Esophagus muscularis mucosa (tissue), 4 donors: ENCODE measurements at regions not wholly inside any gene's neighbourhood (a gene's known extent, or its start where the extent isn't known, plus 50 kb on each side); places are given as distances from the start of the nearest gene placed in this dataset.

ENCODE experiments used
- DNase-seq: peaks from one replicate; pipeline ENCODE4 v3.0.0-alpha.2; 2017; ENCODE audit errors: extremely low spot score
- H3K27ac ChIP-seq, 4 donors: fragments of 200-600 bp; sonication (generic); replicated peaks in 1 of 4; 1 replicate in 3 of 4; 2 replicates in 1 of 4; pipeline ENCODE4 v1.5.1; 2016 to 2019; ENCODE audit warnings: mild to moderate bottlenecking in 1 of 4
- H3K27me3 ChIP-seq, 4 donors: fragments of 200-600 bp; sonication (generic); one replicate each; pipeline versions ENCODE4 v1.5.1 to v1.6.0; 2016 to 2019
- H3K36me3 ChIP-seq, 4 donors: fragments of 200-600 bp; sonication (generic); one replicate each; pipeline ENCODE4 v1.5.1; 2016 to 2019
- H3K4me1 ChIP-seq, 4 donors: fragments of 200-600 bp; sonication (generic); one replicate each; pipeline ENCODE4 v1.5.1; 2016 to 2019
- H3K4me3 ChIP-seq, 4 donors: fragments of 200-600 bp; sonication (generic); 1 replicate in 2 of 4; 2 replicates in 2 of 4; pipeline ENCODE4 v1.5.1; 2016 to 2019; ENCODE audit warnings: mild to moderate bottlenecking in 4 of 4, moderate library complexity in 1 of 4
- H3K9me3 ChIP-seq, 4 donors: fragments of 200-600 bp; sonication (generic); 1 replicate in 3 of 4; 2 replicates in 1 of 4; pipeline ENCODE4 v1.5.1; 2016 to 2019
- CTCF ChIP-seq, 3 experiments: fragments of 200-600 bp in 2 of 3; fragments of 450-650 bp in 1 of 3; sonication (generic) in 2 of 3; IDR thresholded peaks; one replicate each; pipeline ENCODE4 v1.5.1; 2017 to 2019; ENCODE audit warnings: antibody characterized with exemption in 3 of 3, mild to moderate bottlenecking in 2 of 3, moderate library complexity in 1 of 3
- EP300 ChIP-seq: sonication (generic); formaldehyde crosslinking; IDR thresholded peaks from one replicate; pipeline ENCODE4 v1.6.1; 2017; ENCODE audit warnings: antibody characterized with exemption
- POLR2A ChIP-seq: fragments of 450-650 bp; IDR thresholded peaks from one replicate; pipeline ENCODE4 v1.6.1; 2017; ENCODE audit warnings: antibody characterized with exemption, moderate library complexity, mild to moderate bottlenecking, low read depth
- POLR2AphosphoS5 ChIP-seq, 2 donors: sonication (generic); formaldehyde crosslinking; IDR thresholded peaks; one replicate each; pipeline ENCODE4 v1.6.1; 2017; ENCODE audit warnings: antibody characterized with exemption in 2 of 2
- WGBS: methylation state at CpG from one replicate; pipeline ENCODE4 v1.1.5; 2018; 5-methylcytosine and 5-hydroxymethylcytosine counted together
- intact Hi-C: fragments of 100-400 bp; cut with DNase I; formaldehyde crosslinking; loops from one replicate; pipeline ENCODE4 v1.15.1; 2023

GRCh38 chr12:29930503-29930902 is 146.8 kb upstream of the TMTC1 start:
- DNase-seq, result no peak
- Histone ChIP-seq H3K4me1 (no peaks in the 10 kb centered on the region), H3K4me3 (no peak overlapping the region), H3K27ac (no peak overlapping the region), H3K27me3 (no peaks in the 10 kb centered on the region), H3K9me3 (no peaks in the 10 kb centered on the region), H3K36me3 (no peaks in the 10 kb centered on the region)
- TF ChIP-seq EP300, result no peak
- no peak for TF ChIP-seq POLR2AphosphoS5 (IDR thresholded peaks at IDR 0.05)
- no peak for TF ChIP-seq CTCF (IDR thresholded peaks at IDR 0.05)
- no peak for TF ChIP-seq POLR2A
- intact Hi-C loops, result no loop called here

- Histone ChIP-seq H3K9me3 (no peaks in the 10 kb centered on the region), H3K27ac (no peak overlapping the region), H3K36me3 (no peaks in the 10 kb centered on the region), H3K4me1 (no peaks in the 10 kb centered on the region), H3K27me3 (no peaks in the 10 kb centered on the region), H3K4me3 (no peak overlapping the region)
- DNase-seq, result no peak
- TF ChIP-seq POLR2A (no peak), EP300 (no peak), CTCF (IDR thresholded peaks at IDR 0.05) (no peak), POLR2AphosphoS5 (IDR thresholded peaks at IDR 0.05) (no peak)
- WGBS, result 74% methylated on average over 2 of the region's 2 CpGs
- intact Hi-C loops, result no loop called here
Measured at GRCh38 chr12:29929295-29929694, 145.6 kb upstream of the TMTC1 start.

GRCh38 chr12:29921307-29921706 is 137.6 kb upstream of the TMTC1 start:
- WGBS, result 64% methylated on average over 1 of the region's 1 CpG
- TF ChIP-seq CTCF (IDR thresholded peaks at IDR 0.05), result no peak
- no peak for TF ChIP-seq POLR2A
- TF ChIP-seq EP300, result no peak
- no peak for TF ChIP-seq POLR2AphosphoS5 (IDR thresholded peaks at IDR 0.05)
- H3K4me1 ChIP-seq, result no peaks in the 10 kb centered on the region
- no peak overlapping the region for H3K4me3 ChIP-seq
- H3K27me3 ChIP-seq, result no peaks in the 10 kb centered on the region
- intact Hi-C loops, result no loop called here
- no peaks in the 10 kb centered on the region for H3K9me3 ChIP-seq
- no peak overlapping the region for H3K27ac ChIP-seq
- no peaks in the 10 kb centered on the region for H3K36me3 ChIP-seq
- DNase-seq, result no peak

- Histone ChIP-seq H3K4me3 (no peak overlapping the region), H3K36me3 (no peaks in the 10 kb centered on the region), H3K4me1 (no peaks in the 10 kb centered on the region), H3K27ac (no peak overlapping the region), H3K27me3 (no peaks in the 10 kb centered on the region), H3K9me3 (no peaks in the 10 kb centered on the region)
- intact Hi-C loops, result no loop called here
- no peak for TF ChIP-seq CTCF (IDR thresholded peaks at IDR 0.05)
- TF ChIP-seq POLR2AphosphoS5 (IDR thresholded peaks at IDR 0.05), result no peak
- TF ChIP-seq POLR2A, result no peak
- no peak for TF ChIP-seq EP300
- DNase-seq, result no peak
- 60% methylated on average over 1 of the region's 1 CpG for WGBS
Measured at GRCh38 chr12:29908157-29908556, 124.4 kb upstream of the TMTC1 start.

- Histone ChIP-seq H3K27me3 (no peaks in the 10 kb centered on the region), H3K4me1 (no peaks in the 10 kb centered on the region), H3K9me3 (no peaks in the 10 kb centered on the region), H3K4me3 (no peak overlapping the region), H3K36me3 (no peaks in the 10 kb centered on the region), H3K27ac (no peak overlapping the region)
- no peak for DNase-seq
- TF ChIP-seq POLR2AphosphoS5 (IDR thresholded peaks at IDR 0.05) (no peak), EP300 (no peak), POLR2A (no peak)
- WGBS, result 97% methylated on average over 4 of the region's 4 CpGs
- intact Hi-C loops, result no loop called here
Measured at GRCh38 chr12:29907461-29907860, 123.7 kb upstream of the TMTC1 start.
